Progenitor cell of endocrine pancreas (in vitro differentiated cells): ENCODE measurements at regions not wholly inside any gene's neighbourhood (a gene's known extent, or its start where the extent isn't known, plus 50 kb on each side); places are given as distances from the start of the nearest gene placed in this dataset.

Source experiments
- DNase-seq: peaks from one replicate; pipeline ENCODE4 v3.0.0; 2021; ENCODE audit warnings: low spot score; ENCODE audit not compliant: unreplicated experiment
- H3K27ac Mint-ChIP-seq: 2 replicates; pipeline ENCODE4 v1.8.0; 2021; ENCODE audit warnings: mild to moderate bottlenecking, moderate library complexity, mixed read lengths
- H3K27me3 Mint-ChIP-seq: 2 replicates; pipeline ENCODE4 v1.8.0; 2021; ENCODE audit warnings: mixed read lengths
- H3K36me3 Mint-ChIP-seq: 2 replicates; pipeline ENCODE4 v1.8.0; 2022; ENCODE audit warnings: mixed read lengths; ENCODE audit not compliant: insufficient read depth
- H3K4me1 Mint-ChIP-seq: 2 replicates; pipeline ENCODE4 v1.8.0; 2021; ENCODE audit warnings: low read depth, mixed read lengths
- H3K4me3 Mint-ChIP-seq: 2 replicates; pipeline ENCODE4 v1.8.0; 2021; ENCODE audit warnings: low read depth, mild to moderate bottlenecking, moderate library complexity, mixed read lengths
- H3K9me3 Mint-ChIP-seq: 2 replicates; pipeline ENCODE4 v1.8.0; 2021; ENCODE audit warnings: low read depth, mixed read lengths
- TF ChIP-seq, protein P1 (sequence below): fragments of 200-600 bp; sonication (generic); IDR thresholded peaks from one replicate; pipeline ENCODE4 v1.5.0; 2021; ENCODE audit warnings: antibody characterized with exemption, mild to moderate bottlenecking; ENCODE audit not compliant: unreplicated experiment

DNA sequence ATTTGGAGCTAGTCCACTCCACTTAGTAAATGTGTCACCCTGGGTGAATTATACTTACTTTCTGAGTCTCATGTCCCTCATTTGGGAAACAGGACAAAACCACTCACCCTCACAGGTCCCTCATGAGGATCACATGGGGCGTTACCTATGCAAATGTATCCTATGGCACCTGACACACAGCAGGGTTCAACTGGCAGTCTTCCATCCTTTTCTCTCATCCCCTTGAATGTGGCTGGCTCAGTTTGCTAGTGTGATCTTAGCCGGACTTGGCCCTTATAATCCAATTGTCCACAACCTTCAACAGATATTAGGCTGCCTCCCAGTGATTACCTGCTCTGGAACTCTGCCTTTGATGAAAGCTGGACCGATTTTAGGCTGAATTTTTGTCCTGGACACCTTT, 308.8 kb downstream of the MAP2K6 start:
- Mint-ChIP-seq H3K9me3 (no peaks in the 10 kb centered on the region), H3K27ac (no peak overlapping the region), H3K4me1 (peaks cover 3% of the 10 kb centered on the region), H3K27me3 (no peaks in the 10 kb centered on the region), H3K4me3 (no peak overlapping the region), H3K36me3 (no peaks in the 10 kb centered on the region)
- TF ChIP-seq, protein P1, sequence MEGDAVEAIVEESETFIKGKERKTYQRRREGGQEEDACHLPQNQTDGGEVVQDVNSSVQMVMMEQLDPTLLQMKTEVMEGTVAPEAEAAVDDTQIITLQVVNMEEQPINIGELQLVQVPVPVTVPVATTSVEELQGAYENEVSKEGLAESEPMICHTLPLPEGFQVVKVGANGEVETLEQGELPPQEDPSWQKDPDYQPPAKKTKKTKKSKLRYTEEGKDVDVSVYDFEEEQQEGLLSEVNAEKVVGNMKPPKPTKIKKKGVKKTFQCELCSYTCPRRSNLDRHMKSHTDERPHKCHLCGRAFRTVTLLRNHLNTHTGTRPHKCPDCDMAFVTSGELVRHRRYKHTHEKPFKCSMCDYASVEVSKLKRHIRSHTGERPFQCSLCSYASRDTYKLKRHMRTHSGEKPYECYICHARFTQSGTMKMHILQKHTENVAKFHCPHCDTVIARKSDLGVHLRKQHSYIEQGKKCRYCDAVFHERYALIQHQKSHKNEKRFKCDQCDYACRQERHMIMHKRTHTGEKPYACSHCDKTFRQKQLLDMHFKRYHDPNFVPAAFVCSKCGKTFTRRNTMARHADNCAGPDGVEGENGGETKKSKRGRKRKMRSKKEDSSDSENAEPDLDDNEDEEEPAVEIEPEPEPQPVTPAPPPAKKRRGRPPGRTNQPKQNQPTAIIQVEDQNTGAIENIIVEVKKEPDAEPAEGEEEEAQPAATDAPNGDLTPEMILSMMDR = no peak
- DNase-seq = no peak

DNA sequence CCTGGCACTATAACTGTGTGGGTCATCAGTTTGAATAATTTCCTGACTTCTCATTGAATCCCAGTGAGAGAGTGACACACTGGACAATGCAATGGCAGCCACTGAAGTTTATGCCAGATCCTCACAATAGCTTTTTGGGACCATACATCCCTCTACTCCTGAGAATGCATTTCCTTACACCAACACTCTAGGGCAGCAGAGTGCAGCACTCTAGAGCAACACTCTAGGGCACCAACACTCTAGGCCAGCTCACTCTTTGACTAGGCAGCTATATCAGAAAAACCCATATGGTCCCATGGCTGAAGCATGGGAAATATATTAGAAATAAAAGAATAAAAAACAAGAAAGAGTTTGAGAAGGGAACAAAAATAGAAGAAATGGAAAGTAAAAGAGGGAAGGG, 309.2 kb downstream of the MAP2K6 start:
- H3K4me3 Mint-ChIP-seq = no peak overlapping the region
- no peaks in the 10 kb centered on the region for H3K27me3 Mint-ChIP-seq
- no peaks in the 10 kb centered on the region for H3K36me3 Mint-ChIP-seq
- no peak overlapping the region for H3K27ac Mint-ChIP-seq
- no peak for DNase-seq
- no peaks in the 10 kb centered on the region for H3K9me3 Mint-ChIP-seq
- TF ChIP-seq, protein P1 = no peak
- no peaks in the 10 kb centered on the region for H3K4me1 Mint-ChIP-seq

DNA sequence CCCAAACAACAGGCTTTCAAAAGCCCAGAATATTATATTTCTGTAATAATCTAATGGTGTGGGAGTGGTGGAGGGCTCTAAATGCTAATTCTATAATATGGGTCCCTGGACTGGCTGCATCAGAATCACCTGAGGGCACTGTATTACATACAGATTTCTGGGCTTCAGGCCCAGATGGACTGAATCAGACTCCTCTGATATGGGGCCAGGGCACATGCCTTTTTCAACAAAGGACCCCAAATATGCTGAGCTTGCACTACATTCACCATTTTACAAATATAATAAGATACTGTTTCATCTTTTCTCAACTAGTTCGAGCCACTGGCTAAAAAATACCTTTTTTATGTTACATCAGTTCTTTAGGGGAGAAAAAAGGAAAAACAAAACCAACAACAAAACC, 309.7 kb downstream of the MAP2K6 start:
- no peaks in the 10 kb centered on the region for H3K36me3 Mint-ChIP-seq

DNA sequence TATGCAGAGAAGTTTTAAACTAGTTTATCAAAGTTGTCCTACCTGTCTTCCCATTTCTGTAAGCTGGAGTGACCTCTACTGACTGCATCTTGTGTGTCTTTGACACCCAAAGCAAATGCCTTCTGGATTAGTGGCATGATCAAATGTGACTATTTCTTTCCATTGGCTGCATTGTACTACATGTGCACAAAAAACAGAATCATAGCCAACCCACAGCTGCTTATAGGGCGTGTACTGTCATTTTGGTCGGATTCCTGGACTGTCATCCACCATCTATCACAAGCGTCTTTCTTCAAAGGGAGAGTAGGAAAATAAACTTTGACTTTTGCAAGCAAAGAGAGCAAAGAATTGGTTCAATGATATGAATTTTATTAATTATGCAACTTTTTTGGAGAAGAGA, 310.6 kb downstream of the MAP2K6 start:
- H3K9me3 Mint-ChIP-seq = no peaks in the 10 kb centered on the region
- H3K4me1 Mint-ChIP-seq = no peaks in the 10 kb centered on the region
- H3K4me3 Mint-ChIP-seq = no peak overlapping the region
- TF ChIP-seq, protein P1 = no peak
- H3K27me3 Mint-ChIP-seq = no peaks in the 10 kb centered on the region
- no peak for DNase-seq
- no peak overlapping the region for H3K27ac Mint-ChIP-seq
- no peaks in the 10 kb centered on the region for H3K36me3 Mint-ChIP-seq

More for the DNA sequence above, 309.7 kb downstream of the MAP2K6 start:
- Mint-ChIP-seq H3K9me3 (no peaks in the 10 kb centered on the region), H3K4me3 (no peak overlapping the region), H3K27ac (no peak overlapping the region), H3K4me1 (no peaks in the 10 kb centered on the region), H3K27me3 (no peaks in the 10 kb centered on the region)
- no peak for DNase-seq
- TF ChIP-seq, protein P1 = no peak

DNA sequence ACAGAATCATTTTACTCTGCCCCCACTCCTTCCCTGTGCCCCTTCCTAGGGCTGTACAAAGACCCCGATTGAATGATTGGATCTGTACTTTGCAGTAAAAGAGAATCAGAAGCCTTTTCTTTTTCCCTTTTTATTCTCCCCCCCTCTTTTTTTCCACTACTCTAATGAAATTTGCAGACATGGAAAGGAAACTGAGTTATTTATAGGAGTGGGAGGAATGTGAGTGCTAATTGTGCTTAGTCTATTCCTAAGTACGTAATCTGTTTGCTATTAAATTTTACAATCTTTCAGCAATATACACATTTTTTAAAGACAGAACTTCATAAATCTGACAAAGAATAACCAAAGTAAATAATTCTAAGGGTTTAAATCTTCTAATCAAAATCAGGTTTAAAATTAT, 314.3 kb downstream of the MAP2K6 start:
- TF ChIP-seq, protein P1 = no peak
- H3K36me3 Mint-ChIP-seq = no peaks in the 10 kb centered on the region
- no peaks in the 10 kb centered on the region for H3K9me3 Mint-ChIP-seq
- H3K4me1 Mint-ChIP-seq = peaks cover 3% of the 10 kb centered on the region
- no peaks in the 10 kb centered on the region for H3K27me3 Mint-ChIP-seq
- H3K4me3 Mint-ChIP-seq = no peak overlapping the region
- no peak for DNase-seq
- no peak overlapping the region for H3K27ac Mint-ChIP-seq
